NCI-H345 treated with DMSO at 0.1 percent for 48 hours (cell line): ENCODE measurements at regions not wholly inside any gene's neighbourhood (a gene's known extent, or its start where the extent isn't known, plus 50 kb on each side); places are given as distances from the start of the nearest gene placed in this dataset.

Experiments used
- DNase-seq: peaks from one replicate; lab custom pipeline; 2025; ENCODE audit not compliant: unreplicated experiment; lab: John Stamatoyannopoulos, UW

- no peak for DNase-seq
Observed at GRCh38 chr12:67832155-67832554, 157.1 kb upstream of the IFNG-AS1 start.

- DNase-seq, result no peak
Observed at GRCh38 chr12:67833602-67834001, 155.6 kb upstream of the IFNG-AS1 start.

- no peak for DNase-seq
Observed at GRCh38 chr12:67837876-67838275, 151.4 kb upstream of the IFNG-AS1 start.

GRCh38 chr12:67842124-67842523, 147.1 kb upstream of the IFNG-AS1 start:
- DNase-seq, result no peak

GRCh38 chr12:67843257-67843656, 146.0 kb upstream of the IFNG-AS1 start:
- no peak for DNase-seq

GRCh38 chr12:67852701-67853100, 136.5 kb upstream of the IFNG-AS1 start:
- no peak for DNase-seq

- no peak for DNase-seq
Observed at GRCh38 chr12:67853204-67853603, 136.0 kb upstream of the IFNG-AS1 start.

GRCh38 chr12:67854351-67854750, 134.9 kb upstream of the IFNG-AS1 start:
- no peak for DNase-seq

- DNase-seq, result no peak
Observed at GRCh38 chr12:67855103-67855502, 134.1 kb upstream of the IFNG-AS1 start.

GRCh38 chr12:67871231-67871630, 118.0 kb upstream of the IFNG-AS1 start:
- no peak for DNase-seq

- no peak for DNase-seq
Observed at GRCh38 chr12:67873355-67873754, 115.9 kb upstream of the IFNG-AS1 start.

GRCh38 chr12:67876305-67876915, 112.8 kb upstream of the IFNG-AS1 start:
- DNase-seq, result no peak

- no peak for DNase-seq
Observed at GRCh38 chr12:67877727-67878126, 111.5 kb upstream of the IFNG-AS1 start.

- no peak for DNase-seq
Observed at GRCh38 chr12:67879937-67880336, 109.3 kb upstream of the IFNG-AS1 start.

GRCh38 chr12:67881565-67881964, 107.7 kb upstream of the IFNG-AS1 start:
- DNase-seq, result no peak

GRCh38 chr12:67884596-67884995, 104.7 kb upstream of the IFNG-AS1 start:
- DNase-seq, result no peak

GRCh38 chr12:67885375-67886169, 103.7 kb upstream of the IFNG-AS1 start:
- no peak for DNase-seq

- no peak for DNase-seq
Observed at GRCh38 chr12:67887065-67887464, 102.2 kb upstream of the IFNG-AS1 start.

GRCh38 chr12:67889931-67890330, 99.3 kb upstream of the IFNG-AS1 start:
- DNase-seq, result no peak

GRCh38 chr12:67890726-67891258, 98.5 kb upstream of the IFNG-AS1 start:
- DNase-seq, result no peak

- no peak for DNase-seq
Observed at GRCh38 chr12:67891596-67891995, 97.7 kb upstream of the IFNG-AS1 start.

- DNase-seq, result no peak
Observed at GRCh38 chr12:67892259-67893021, 96.8 kb upstream of the IFNG-AS1 start.
